Prostate gland (tissue), 2 donors: ENCODE measurements at regions not wholly inside any gene's neighbourhood (a gene's known extent, or its start where the extent isn't known, plus 50 kb on each side); places are given as distances from the start of the nearest gene placed in this dataset.

Source experiments
- CTCF ChIP-seq, 4 experiments: fragments of 200-600 bp in 2 of 4; fragments of 450-650 bp in 2 of 4; sonication (generic) in 2 of 4; IDR thresholded peaks; 1 replicate in 3 of 4; 2 replicates in 1 of 4; pipeline ENCODE4 v1.5.1; 2016 to 2019; ENCODE audit warnings: antibody characterized with exemption in 4 of 4, mild to moderate bottlenecking in 2 of 4, moderate library complexity in 2 of 4
- POLR2AphosphoS5 ChIP-seq: sonication (generic); formaldehyde crosslinking; IDR thresholded peaks from one replicate; pipeline ENCODE4 v1.6.1; 2017; ENCODE audit warnings: antibody characterized with exemption

GRCh38 chr6:105611606-105612005, 208.7 kb upstream of the PREP start:
- TF ChIP-seq CTCF (IDR thresholded peaks at IDR 0.05) (no peak), POLR2AphosphoS5 (no peak)
